ENCODE measurements at regions not wholly inside any gene's neighbourhood (a gene's known extent, or its start where the extent isn't known, plus 50 kb on each side); places are given as distances from the start of the nearest gene placed in this dataset.

DNA sequence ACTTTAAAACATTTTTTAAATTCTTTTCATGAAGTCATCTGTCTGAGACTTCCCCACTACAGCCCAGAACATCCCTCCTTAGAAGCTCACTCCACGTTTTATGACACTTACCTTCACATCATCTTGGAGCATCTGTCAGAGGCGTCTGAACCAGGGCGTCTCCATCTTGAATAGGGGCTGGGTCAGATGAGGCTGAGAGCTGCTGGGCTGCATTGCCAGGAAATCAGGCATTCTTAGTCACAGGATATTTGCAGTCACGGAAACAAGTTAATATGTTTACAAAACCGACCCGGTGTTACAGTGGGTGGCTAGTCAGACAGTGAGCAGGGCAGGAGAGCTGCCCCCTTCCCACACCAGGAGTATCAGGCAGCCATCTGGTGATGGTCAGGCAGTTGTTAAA lies 456.5 kb downstream of the FBXO15 start:
- TF ChIP-seq POLR2AphosphoS5 (IDR thresholded peaks at IDR 0.05) (no peak), EP300 (IDR thresholded peaks at IDR 0.05; ENCODE audit: low read depth) (no peak)
- TF ChIP-seq, protein P1, sequence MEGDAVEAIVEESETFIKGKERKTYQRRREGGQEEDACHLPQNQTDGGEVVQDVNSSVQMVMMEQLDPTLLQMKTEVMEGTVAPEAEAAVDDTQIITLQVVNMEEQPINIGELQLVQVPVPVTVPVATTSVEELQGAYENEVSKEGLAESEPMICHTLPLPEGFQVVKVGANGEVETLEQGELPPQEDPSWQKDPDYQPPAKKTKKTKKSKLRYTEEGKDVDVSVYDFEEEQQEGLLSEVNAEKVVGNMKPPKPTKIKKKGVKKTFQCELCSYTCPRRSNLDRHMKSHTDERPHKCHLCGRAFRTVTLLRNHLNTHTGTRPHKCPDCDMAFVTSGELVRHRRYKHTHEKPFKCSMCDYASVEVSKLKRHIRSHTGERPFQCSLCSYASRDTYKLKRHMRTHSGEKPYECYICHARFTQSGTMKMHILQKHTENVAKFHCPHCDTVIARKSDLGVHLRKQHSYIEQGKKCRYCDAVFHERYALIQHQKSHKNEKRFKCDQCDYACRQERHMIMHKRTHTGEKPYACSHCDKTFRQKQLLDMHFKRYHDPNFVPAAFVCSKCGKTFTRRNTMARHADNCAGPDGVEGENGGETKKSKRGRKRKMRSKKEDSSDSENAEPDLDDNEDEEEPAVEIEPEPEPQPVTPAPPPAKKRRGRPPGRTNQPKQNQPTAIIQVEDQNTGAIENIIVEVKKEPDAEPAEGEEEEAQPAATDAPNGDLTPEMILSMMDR (IDR thresholded peaks at IDR 0.05) = no peak

Data from transverse colon (tissue), 4 donors.